Neural progenitor cell (in vitro differentiated cells): ENCODE measurements at regions not wholly inside any gene's neighbourhood (a gene's known extent, or its start where the extent isn't known, plus 50 kb on each side); places are given as distances from the start of the nearest gene placed in this dataset.
A peak's percentile ranks its signal among the peaks of the same experiment; 100 is the strongest.

Experiments used
- DNase-seq: peaks from one replicate; pipeline ENCODE4 v3.0.0-alpha.2; 2016; ENCODE audit warnings: low spot score
- H2AFZ ChIP-seq: fragments of 200-600 bp; sonication (generic); replicated peaks from 2 replicates; pipeline ENCODE4 v1.6.1; 2016; ENCODE audit warnings: antibody characterized with exemption
- H3F3A ChIP-seq: fragments of 200-600 bp; sonication (generic); 2 replicates; pipeline ENCODE4 v1.6.1; 2016; ENCODE audit warnings: antibody characterized with exemption, low read depth
- H3K27ac ChIP-seq: fragments of 200-600 bp; sonication (generic); 2 replicates; pipeline ENCODE4 v1.5.1; 2016; ENCODE audit warnings: mild to moderate bottlenecking
- H3K27me3 ChIP-seq: fragments of 200-600 bp; sonication (generic); 2 replicates; pipeline ENCODE4 v1.6.1; 2016; ENCODE audit warnings: mild to moderate bottlenecking, moderate library complexity
- H3K36me3 ChIP-seq: fragments of 200-600 bp; sonication (generic); 2 replicates; pipeline ENCODE4 v1.5.1; 2016
- H3K4me1 ChIP-seq: fragments of 200-600 bp; sonication (generic); 2 replicates; pipeline ENCODE4 v1.6.1; 2016; ENCODE audit warnings: mixed run types
- H3K4me2 ChIP-seq: fragments of 200-600 bp; sonication (generic); 2 replicates; pipeline ENCODE4 v1.6.1; 2016
- H3K4me3 ChIP-seq: fragments of 200-600 bp; sonication (generic); 2 replicates; pipeline ENCODE4 v1.5.1; 2016
- H3K79me2 ChIP-seq: fragments of 200-600 bp; sonication (generic); 2 replicates; pipeline ENCODE4 v1.6.1; 2016; ENCODE audit warnings: low read depth
- H3K9ac ChIP-seq: fragments of 200-600 bp; sonication (generic); 2 replicates; pipeline ENCODE4 v1.6.1; 2016
- H3K9me3 ChIP-seq: fragments of 200-600 bp; sonication (generic); 2 replicates; pipeline ENCODE4 v1.5.1; 2016; ENCODE audit warnings: low read depth
- H4K20me1 ChIP-seq: fragments of 200-600 bp; sonication (generic); 2 replicates; pipeline ENCODE4 v1.6.1; 2016; ENCODE audit warnings: low read depth
- H3K27ac Mint-ChIP-seq: 3 replicates; pipeline ENCODE4 v1.8.0; 2021; ENCODE audit warnings: mixed read lengths
- H3K27me3 Mint-ChIP-seq: 2 replicates; pipeline ENCODE4 v1.8.0; 2022; ENCODE audit warnings: low read depth, mild to moderate bottlenecking, inconsistent platforms, moderate library complexity, mixed read lengths; ENCODE audit not compliant: insufficient read depth
- H3K36me3 Mint-ChIP-seq: 3 replicates; pipeline ENCODE4 v1.8.0; 2021; ENCODE audit warnings: mixed read lengths
- H3K4me1 Mint-ChIP-seq: 3 replicates; pipeline ENCODE4 v1.8.0; 2021; ENCODE audit warnings: mixed read lengths
- H3K4me3 Mint-ChIP-seq: 3 replicates; pipeline ENCODE4 v1.8.0; 2021; ENCODE audit warnings: mild to moderate bottlenecking, moderate library complexity, mixed read lengths
- H3K9me3 Mint-ChIP-seq: 3 replicates; pipeline ENCODE4 v1.8.0; 2020; ENCODE audit warnings: mixed read lengths
- CTCF ChIP-seq: fragments of 200-600 bp; sonication (generic); IDR thresholded peaks from 2 replicates; pipeline ENCODE4 v1.5.1; 2017; ENCODE audit warnings: antibody characterized with exemption, mild to moderate bottlenecking
- EZH2 ChIP-seq: fragments of 200-600 bp; sonication (generic); IDR thresholded peaks from 2 replicates; pipeline ENCODE4 v1.6.1; 2017; ENCODE audit warnings: antibody characterized with exemption, mild to moderate bottlenecking, moderate library complexity
- EZH2phosphoT487 ChIP-seq: fragments of 200-600 bp; sonication (generic); IDR thresholded peaks from 2 replicates; pipeline ENCODE4 v1.6.1; 2017; ENCODE audit warnings: antibody characterized with exemption

GRCh38 chr1:119245881-119246280 lies 105.4 kb upstream of the WARS2 start:
- peaks cover 17% of the 10 kb centered on the region for H3K4me1 Mint-ChIP-seq
- Histone ChIP-seq H3K4me3 (no peak overlapping the region), H3K4me2 (no peak overlapping the region), H3K79me2 (no peaks in the 10 kb centered on the region), H3K4me1 (peaks cover 6% of the 10 kb centered on the region), H3F3A (no peaks in the 10 kb centered on the region), H3K27ac (no peak overlapping the region), H3K27me3 (no peaks in the 10 kb centered on the region), H4K20me1 (no peaks in the 10 kb centered on the region), H3K9ac (no peak overlapping the region), H3K36me3 (no peaks in the 10 kb centered on the region), H2AFZ (no peak overlapping the region), H3K9me3 (no peaks in the 10 kb centered on the region)
- H3K4me3 Mint-ChIP-seq = no peak overlapping the region
- no peaks in the 10 kb centered on the region for H3K36me3 Mint-ChIP-seq
- peaks cover 4% of the 10 kb centered on the region for H3K27me3 Mint-ChIP-seq
- TF ChIP-seq EZH2 (no peak), EZH2phosphoT487 (no peak), CTCF (no peak)
- no peak for DNase-seq
- H3K9me3 Mint-ChIP-seq = no peaks in the 10 kb centered on the region
- H3K27ac Mint-ChIP-seq = peak overlapping the region; percentile 7

- Histone ChIP-seq H3K4me2 (no peak overlapping the region), H3K9me3 (no peaks in the 10 kb centered on the region), H4K20me1 (no peaks in the 10 kb centered on the region), H3K79me2 (no peaks in the 10 kb centered on the region), H3K9ac (no peak overlapping the region), H3K27ac (no peak overlapping the region), H2AFZ (no peak overlapping the region), H3K27me3 (no peaks in the 10 kb centered on the region), H3K4me1 (no peaks in the 10 kb centered on the region), H3K36me3 (no peaks in the 10 kb centered on the region), H3F3A (no peaks in the 10 kb centered on the region), H3K4me3 (no peak overlapping the region)
- H3K4me1 Mint-ChIP-seq = peaks cover 10% of the 10 kb centered on the region
- TF ChIP-seq EZH2phosphoT487 = no peak
- TF ChIP-seq EZH2 = no peak
- TF ChIP-seq CTCF = no peak
- H3K27ac Mint-ChIP-seq = no peak overlapping the region
- no peak for DNase-seq
- H3K36me3 Mint-ChIP-seq = no peaks in the 10 kb centered on the region
- no peaks in the 10 kb centered on the region for H3K27me3 Mint-ChIP-seq
- H3K9me3 Mint-ChIP-seq = no peaks in the 10 kb centered on the region
- H3K4me3 Mint-ChIP-seq = no peak overlapping the region
Observed at GRCh38 chr1:119249283-119249682, 108.8 kb upstream of the WARS2 start.

- H3K9me3 ChIP-seq = no peaks in the 10 kb centered on the region
- Mint-ChIP-seq H3K27ac (no peak overlapping the region), H3K9me3 (no peaks in the 10 kb centered on the region), H3K27me3 (no peaks in the 10 kb centered on the region), H3K4me1 (peaks cover 10% of the 10 kb centered on the region), H3K4me3 (no peak overlapping the region), H3K36me3 (no peaks in the 10 kb centered on the region)
- no peak overlapping the region for H3K27ac ChIP-seq
- TF ChIP-seq EZH2phosphoT487 = no peak
- TF ChIP-seq EZH2 = no peak
- no peak for TF ChIP-seq CTCF
- no peak overlapping the region for H3K9ac ChIP-seq
- no peak overlapping the region for H2AFZ ChIP-seq
- DNase-seq = no peak
- H3K36me3 ChIP-seq = no peaks in the 10 kb centered on the region
- no peak overlapping the region for H3K4me3 ChIP-seq
- H3K4me2 ChIP-seq = no peak overlapping the region
- H3K79me2 ChIP-seq = no peaks in the 10 kb centered on the region
- no peaks in the 10 kb centered on the region for H4K20me1 ChIP-seq
- no peaks in the 10 kb centered on the region for H3K4me1 ChIP-seq
- H3F3A ChIP-seq = no peaks in the 10 kb centered on the region
- no peaks in the 10 kb centered on the region for H3K27me3 ChIP-seq
Observed at GRCh38 chr1:119250299-119250698, 109.8 kb upstream of the WARS2 start.

GRCh38 chr1:119251751-119252150 lies 111.3 kb upstream of the WARS2 start:
- Mint-ChIP-seq H3K9me3 (no peaks in the 10 kb centered on the region), H3K4me1 (no peaks in the 10 kb centered on the region), H3K36me3 (no peaks in the 10 kb centered on the region), H3K27ac (no peak overlapping the region), H3K4me3 (no peak overlapping the region), H3K27me3 (no peaks in the 10 kb centered on the region)
- Histone ChIP-seq H2AFZ (no peak overlapping the region), H3K4me1 (no peaks in the 10 kb centered on the region), H3K27ac (no peak overlapping the region), H3K27me3 (no peaks in the 10 kb centered on the region), H3K4me3 (no peak overlapping the region), H3F3A (no peaks in the 10 kb centered on the region), H4K20me1 (no peaks in the 10 kb centered on the region), H3K79me2 (no peaks in the 10 kb centered on the region), H3K9ac (no peak overlapping the region), H3K4me2 (no peak overlapping the region), H3K36me3 (no peaks in the 10 kb centered on the region), H3K9me3 (no peaks in the 10 kb centered on the region)
- DNase-seq = no peak
- TF ChIP-seq EZH2 = no peak
- no peak for TF ChIP-seq CTCF
- no peak for TF ChIP-seq EZH2phosphoT487
